HG03378 (cell line): ENCODE measurements at regions not wholly inside any gene's neighbourhood (a gene's known extent, or its start where the extent isn't known, plus 50 kb on each side); places are given as distances from the start of the nearest gene placed in this dataset.

Experiments used
- ATAC-seq: cut with Tn5 transposase; IDR thresholded peaks from one replicate; pipeline ENCODE4 v1.9.1; 2021; ENCODE audit warnings: mild to moderate bottlenecking, moderate library complexity; ENCODE audit not compliant: unreplicated experiment

DNA sequence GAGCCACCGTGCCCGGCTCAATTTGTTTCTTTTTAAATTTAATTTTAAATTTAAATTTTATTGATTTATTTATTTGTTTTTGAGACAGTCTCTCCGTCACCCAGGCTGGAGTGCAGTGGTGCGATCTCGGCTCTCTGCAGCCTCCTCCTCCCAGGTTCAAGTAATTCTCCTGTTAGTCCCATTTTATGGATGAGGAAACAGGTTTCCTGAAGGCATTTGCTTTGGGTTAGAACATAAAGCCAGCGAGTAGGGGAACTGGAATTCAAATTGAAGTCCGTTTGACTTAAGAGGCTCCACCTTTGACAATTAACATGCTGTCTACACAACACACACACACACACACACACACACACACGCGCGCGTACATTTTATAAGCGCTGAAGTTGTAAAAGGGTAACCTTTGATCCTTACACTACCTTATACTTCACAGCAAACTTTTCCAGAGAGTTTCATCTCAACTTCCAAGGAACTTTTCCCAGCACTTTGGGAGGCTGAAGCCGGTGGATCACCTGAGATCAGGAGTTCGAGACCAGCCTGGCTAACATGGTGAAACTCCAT lies 232.0 kb downstream of the BCAS1 start:
- ATAC-seq: no peak

DNA sequence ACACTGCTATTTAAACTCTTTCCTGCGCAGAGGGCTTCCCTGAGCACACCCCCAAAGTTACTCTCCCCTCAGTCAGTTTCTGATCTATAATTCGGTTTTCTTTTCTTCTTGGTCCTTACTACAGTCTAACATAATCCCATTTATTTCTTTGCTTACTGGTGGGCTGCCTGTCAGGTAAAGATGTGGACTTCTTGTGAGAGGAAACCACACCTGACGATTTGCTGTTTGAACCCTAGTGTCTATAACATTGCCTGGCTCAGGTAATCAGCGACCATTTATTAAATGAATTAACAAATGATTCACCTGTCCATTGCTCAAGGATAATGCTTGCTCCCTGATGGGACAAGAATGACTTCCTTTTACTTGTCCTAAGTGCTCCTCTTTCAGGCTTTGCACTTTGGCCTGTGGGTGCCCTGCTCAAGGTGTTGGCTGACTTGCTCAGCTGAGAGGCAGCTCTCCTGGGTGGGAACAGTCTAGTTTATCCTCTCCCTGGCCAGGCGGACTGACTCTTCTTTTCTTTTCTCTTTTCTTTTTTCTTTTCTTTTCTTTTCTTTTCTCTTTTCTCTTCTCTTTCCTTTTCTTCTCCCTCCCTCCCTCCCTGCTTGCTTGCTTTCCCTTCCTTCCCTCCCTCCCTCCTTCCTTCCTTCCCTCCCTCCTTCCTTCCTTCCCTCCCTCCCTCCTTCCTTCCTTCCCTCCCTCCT lies 233.1 kb downstream of the BCAS1 start:
- no peak for ATAC-seq

DNA sequence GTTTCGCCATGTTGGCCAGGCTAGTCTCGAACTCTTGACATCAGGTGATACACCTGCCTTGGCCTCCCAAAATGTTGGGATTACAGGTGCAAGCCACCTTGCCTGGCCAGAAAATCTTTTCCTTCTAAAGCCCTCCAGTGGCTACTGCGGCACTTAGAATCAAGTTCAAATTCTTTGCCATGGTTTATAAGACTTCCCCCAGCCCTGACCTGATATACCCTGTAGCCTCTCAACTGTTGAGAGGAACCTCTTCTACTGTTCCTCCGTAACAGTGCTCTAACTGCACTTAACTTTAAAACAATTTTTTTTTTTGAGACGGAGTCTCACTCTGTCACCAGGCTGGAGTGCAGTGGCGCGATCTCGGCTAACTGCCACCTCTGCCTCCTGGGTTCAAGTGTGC lies 235.6 kb downstream of the BCAS1 start:
- no peak for ATAC-seq

DNA sequence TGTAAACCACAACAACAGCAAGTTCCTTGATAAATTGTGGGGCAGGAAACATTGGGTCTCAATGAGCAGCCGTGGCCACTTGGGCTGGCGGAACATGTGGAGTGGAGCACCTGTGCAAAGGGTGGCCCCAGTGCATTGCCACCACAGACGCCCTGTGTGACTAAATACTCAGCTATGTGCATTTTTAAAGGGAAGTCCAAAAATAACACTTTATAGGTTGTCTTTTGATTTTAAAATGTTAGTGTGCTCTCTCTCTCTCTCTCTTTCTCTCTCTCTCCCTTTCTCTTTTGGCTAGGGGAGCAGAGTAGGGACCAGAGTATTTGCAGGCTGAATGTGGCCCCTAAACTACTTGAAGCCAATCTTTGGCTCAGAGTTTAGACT lies 236.3 kb downstream of the BCAS1 start:
- ATAC-seq: no peak

DNA sequence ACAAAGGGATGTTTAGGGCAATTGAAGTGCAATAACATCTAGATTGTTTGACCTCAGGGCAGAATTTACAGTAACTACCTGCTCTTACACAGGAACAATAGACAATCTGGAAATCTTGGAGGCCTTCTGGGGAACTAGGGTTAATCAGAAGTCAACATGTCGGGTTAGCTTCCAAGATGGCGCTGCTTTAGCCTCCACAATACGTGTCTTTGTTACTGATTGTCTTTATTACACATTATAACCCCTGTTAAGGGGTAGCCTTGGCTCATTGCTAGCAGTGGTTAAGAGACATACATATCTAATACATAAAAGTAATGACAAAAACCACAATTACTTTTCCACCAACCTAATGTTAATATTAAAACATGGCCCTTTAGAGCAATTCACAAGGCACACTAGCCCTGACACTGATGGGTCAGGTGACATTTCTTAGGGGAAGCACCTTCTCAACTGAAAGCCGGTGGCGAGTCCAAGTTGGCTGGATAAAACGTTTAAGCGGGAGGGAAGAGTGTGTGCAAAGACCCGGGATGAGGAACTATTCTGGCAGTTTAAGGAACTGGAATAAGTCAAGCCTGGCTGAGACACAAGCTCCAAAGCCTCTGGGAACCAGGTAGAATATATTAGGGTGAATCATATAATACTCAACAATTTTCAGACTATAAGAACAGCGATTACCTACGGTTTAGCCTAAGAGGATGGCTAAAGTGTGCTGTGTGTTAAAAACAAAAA lies 236.9 kb downstream of the BCAS1 start:
- ATAC-seq: no peak

DNA sequence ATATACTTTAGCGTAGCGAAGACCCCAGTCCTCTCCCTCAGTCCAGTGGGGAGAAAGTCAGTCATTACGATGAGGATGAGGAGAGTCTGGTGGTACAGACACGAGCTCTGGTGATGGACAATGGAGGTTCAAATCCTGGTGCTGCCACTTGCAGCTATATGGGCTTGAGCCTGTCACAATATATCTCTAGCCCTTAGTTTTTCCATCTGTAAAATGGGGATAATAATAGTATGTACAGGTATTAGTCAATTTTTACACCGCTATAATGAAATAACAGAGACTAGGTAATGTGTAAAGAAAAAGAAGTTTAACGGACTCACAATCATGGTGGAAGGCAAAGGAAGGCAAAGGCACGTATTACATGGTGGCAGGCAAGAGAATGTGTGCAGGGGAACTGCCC lies 237.9 kb downstream of the BCAS1 start:
- ATAC-seq: no peak

DNA sequence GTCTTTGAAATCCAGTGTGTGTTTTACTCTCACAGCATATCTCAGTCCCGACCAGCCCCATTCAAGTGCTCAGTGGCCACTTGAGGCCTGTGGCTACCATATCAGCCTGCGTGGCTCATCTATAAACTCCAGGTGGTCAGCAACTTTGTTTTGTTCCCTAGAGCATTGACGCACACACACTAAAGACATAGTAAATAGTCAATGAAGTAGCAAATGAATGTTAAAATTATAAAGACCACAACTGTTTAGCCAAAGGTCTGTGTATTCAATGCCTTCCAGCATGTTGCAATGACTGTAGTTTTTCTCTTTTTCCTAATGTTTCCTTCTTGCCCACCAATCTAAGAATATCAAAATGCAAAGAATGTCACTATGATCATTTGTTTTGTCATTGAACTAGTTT lies 238.2 kb upstream of the ZNF217 start:
- ATAC-seq: no peak

DNA sequence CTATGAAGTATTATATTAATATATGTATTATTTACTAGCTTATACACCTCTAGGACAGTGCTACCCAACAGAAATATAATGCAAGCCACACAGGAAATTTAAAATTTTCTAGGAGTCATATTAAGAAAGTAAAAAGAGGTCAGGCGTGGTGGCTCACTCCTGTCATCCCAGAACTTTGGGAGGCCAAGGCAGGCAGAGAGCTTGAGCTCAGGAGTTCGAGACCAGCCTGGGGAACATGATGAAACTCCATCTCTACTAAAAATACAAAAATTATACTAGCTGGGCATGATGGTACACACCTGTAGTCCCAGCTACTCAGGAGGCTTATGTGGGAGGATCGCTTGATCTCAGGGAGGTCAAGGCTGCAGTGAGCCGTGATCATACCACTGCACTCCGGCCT lies 237.6 kb upstream of the ZNF217 start:
- ATAC-seq: no peak

DNA sequence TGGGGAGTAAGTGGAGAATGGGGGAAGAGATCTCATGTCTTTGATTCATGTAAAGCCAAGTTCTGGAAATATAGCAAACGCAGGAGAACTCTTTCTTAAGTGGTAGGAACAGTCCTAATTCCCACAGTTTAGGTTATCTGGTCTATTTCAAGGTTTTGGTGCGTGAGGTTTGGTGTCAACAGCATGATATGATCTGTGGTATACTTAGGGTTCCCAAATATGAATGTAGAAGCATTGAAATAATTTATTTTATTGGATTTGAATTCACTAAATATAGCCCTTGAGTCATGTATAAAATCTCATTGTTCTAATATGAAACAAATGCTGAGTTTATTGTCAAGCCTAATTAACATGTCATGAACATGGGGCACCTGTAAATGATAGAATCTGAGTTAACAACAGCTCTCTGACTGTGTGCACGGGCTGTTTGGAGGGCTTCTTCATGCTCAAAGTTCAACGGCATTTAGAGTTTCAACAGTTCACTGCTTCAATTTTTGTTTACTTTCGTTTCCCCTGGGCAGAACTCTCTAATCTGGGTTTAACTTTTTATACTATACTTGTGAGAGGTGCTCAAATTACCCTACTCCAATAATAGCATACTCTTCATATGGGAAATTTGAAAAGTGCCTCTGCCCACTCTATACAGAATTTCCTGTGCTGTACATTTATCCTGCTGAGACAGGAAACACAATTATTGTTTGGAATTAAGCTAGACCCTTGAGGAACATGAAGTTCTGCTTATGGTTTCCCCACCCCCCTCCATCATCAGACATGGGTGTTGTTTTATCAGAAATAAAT lies 236.3 kb upstream of the ZNF217 start:
- peak; percentile 60 for ATAC-seq

DNA sequence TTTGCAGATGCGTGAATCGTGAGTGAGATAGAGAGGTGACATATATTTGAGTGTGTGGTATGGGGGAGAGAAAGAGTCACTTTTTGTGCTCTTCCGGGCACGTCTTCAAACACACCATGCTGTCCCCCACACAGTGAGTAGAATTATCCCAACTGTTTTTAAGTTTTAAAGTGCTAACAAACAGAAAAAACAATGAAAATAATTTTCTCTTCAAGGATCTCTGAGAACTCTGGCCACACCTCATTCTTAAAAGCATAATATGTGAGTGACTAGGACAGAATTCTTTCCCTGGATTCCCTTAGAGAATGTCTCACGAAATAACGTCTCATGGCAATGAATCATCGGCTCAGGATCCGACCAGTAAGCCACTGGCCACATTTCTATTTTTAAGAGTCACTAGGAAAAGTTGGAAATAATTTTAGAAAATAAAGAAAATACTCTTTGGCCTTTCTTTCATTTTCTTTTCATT lies 235.7 kb upstream of the ZNF217 start:
- ATAC-seq: no peak

DNA sequence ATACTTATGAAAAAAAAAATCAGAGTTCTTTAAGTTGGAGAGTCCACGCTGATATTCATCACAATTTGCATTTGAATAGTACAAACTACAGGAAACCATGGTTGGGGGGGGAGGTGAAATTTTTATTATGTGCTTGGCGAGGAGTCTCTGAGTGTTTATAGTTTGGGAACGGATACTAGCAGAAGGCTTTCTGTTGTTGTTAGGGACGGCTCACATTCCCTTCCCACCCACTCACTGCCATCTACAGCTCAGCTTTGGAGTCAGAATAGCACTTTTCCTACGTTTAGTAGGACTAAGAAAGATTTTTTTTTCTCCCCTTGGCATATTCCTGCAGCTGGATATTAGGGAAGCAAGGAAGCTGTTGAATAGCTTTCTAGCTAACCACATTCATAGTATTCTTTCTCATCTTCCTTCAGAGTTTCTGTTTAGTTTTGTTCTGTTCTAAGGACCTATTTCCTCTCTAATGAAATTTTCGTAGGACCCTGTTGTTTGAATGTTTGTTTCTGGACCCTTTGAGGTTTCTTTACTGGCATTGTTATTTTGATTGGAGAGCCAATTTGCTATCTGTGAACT lies 235.1 kb upstream of the ZNF217 start:
- no peak for ATAC-seq

DNA sequence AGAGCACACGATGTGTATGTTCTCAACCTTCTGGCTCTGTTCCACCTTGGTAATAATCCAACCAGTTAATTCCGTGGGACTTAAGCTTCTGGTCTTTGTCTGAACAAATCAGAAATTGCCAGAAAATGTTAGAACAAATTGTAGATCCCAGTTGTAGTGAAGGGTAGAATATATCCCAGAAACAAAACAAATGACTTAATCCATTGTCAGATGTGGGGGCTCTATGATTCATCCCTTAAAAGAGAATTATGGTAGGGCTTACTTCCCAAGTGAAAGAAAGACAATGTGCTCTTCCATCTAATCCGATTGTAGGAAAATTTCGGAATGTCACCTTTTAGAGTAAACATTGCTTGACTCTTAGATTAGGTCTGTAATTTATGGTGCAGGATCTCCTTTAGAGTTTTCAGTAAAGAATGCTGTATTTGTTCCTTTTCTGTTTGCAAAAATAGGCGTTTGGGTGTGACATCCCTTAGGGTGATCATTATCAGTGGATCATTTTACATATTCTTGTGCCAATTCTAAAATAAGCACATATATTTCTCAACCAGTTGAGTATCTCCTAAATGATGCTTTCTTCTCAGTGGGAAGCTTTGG lies 234.5 kb upstream of the ZNF217 start:
- no peak for ATAC-seq

DNA sequence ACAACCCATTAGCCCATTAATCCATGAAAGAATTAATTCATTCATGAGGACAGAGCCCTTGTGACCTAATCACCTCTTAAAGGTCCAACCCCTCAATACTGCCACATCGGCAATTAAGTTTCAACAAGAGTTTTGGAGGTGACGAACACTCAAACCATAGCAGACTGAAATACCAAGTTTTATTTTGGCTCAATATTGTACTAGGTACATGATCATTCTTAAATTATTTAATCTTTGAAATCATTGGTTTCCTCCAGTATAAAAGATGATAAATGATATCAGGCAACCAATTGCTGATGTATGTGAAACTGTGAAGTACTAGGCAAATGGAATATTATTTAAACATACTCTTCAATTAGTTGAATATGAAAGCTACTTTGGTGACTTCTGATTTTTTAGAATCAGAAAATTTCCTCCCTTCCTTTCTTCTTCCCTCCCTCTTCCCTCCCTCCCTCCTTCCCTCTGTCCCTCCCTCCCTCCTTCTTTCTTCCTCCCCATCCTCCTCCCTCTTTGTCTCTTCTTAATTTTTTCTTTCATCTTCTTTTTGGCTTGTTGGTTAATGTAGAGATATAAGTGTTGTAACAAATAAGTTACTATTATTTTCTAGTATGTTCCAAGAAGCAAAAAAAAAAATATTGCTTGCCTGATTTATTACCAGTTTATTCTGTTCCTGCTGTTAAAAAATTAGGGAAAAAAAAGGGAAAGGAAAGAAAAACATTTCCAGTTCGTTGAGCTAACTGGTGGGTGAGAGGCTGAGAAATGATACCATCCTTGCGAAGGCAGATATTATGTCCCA lies 233.9 kb upstream of the ZNF217 start:
- no peak for ATAC-seq

DNA sequence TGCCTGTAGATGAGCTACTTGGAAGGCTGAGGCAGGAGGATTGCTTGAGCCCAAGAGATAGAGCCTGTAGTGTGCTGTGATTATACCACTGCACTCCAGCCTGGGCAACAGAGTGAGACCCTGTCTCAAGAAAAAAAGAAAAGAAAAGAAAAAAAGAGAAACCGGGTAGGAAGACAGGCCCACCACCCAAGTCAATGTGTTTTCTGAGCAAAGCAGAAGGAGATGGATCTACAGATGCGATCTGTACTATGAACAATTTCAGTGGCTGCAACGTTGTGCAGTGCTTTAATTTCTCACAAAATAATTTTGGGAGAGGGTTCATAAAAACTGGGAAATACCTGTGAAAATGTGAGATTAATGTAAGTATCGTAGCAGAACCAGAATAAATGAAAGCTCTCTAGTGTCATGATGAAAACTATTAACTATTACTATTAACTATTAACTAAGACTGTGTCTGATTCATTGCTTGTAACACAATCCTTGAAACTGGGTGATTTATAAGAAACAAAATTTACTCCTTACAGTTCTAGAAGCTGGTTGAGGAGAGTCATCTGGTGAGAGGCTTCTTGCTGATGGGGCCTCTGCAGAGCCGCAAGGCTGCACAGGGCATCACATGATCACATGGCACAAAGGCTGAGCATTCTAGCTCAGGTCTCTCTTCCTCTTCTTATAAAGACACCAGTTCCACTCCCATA lies 233.1 kb upstream of the ZNF217 start:
- peak; percentile 67 for ATAC-seq

DNA sequence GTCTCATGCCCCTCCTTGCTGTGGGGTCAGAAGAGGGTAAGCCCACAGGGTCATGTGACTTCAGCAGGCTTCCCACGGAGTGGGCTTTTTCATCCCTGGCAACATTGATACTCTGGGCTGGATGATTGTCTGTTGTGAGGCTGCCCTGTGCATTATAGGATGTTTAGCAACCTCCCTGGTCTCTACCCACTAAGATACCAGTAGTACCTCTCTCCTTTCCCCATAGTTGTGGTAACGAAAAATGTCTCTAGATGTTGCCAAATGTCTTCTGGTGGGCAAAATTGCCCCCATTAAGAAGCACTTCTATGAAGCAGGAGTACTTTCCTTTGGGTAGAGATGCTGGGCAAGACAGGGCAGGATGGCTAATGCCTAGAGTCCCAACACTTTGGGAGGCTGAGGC lies 232.5 kb upstream of the ZNF217 start:
- no peak for ATAC-seq

DNA sequence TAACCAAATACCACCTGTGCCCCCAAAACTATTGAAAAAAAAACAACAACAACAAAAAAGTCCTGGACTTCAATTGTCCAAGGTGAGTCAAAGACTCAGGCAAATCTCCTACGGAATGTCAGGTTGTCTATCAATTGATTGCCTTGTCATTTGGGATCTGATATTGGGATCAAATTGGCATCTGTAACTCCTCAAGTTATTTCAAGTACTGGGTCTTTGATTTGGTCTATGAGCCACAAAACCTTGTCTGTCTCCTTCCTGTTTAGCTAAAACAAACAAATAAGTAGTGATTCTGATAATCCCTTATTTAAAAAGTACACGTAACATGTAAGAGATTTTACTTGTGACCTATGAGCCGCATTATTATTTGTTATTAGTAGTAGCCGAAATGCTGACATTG lies 231.6 kb upstream of the ZNF217 start:
- ATAC-seq: no peak

DNA sequence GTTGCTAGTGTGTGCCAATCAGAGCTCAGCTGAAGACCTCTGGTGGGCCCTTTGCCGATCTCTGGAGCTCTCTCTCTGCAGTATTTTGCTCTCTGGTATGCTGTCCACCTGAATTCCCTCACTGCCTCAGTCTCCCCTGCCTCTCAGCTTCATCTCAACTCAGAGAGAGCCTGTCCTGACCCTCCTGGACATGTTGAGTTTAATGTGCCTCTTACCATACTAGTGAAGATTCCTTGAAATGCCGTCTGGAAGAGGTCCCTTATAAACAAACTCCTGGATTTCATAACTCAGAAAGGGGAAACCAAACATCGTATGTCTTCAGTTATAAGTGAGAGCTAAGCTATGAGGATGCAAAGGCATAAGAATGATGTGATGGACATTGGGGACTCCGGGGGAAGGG lies 231.1 kb upstream of the ZNF217 start:
- no peak for ATAC-seq

DNA sequence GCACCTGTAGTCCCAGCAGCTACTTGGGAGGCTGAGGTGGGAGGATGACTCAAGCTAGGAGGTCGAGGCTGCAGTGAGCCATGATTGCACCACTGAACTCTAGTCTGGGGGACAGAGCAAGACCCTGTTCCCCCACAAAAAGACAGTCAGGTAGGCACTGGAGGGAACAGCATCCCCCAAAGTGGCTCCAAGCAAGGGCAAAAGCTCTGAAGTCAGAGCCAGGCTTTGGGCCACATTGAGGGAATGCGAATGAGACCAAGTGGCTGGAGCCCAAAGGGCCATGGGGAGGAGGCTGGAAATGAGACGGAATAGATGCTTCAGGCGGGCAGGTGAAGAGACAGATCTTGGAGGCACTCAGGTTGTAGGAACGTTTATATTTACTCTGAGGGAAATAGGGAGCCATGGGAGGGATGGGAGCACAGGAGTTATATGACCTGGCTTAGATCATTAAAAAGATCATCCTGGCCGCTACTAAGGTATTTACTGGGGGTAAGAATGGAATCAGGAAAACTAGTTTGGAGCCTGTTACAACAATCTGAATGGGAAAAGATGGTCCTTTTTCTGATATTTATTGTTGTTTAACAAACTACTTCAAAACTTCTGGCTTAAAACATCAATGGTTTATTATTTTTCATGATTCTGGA lies 229.6 kb upstream of the ZNF217 start:
- ATAC-seq: no peak

DNA sequence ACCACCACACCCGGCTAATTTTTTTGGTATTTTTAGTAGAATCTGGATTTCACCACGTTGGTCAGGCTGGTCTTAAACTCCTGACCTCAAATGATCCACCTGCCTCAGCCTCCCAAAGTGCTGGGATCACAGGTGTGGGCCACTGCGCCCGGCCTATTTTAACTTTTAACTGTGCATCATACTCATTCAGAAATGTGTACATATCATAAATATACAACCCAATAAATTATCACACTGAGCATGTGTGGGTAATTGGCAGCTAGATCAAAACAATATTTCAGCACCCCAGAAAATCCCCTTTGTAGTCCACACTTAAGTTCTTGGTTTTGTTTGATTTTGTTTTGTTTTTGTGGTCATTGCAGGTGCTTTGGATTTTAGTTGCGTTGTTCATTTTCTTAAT lies 228.9 kb upstream of the ZNF217 start:
- ATAC-seq: no peak
